H9 (cell line): ENCODE measurements at regions not wholly inside any gene's neighbourhood (a gene's known extent, or its start where the extent isn't known, plus 50 kb on each side); places are given as distances from the start of the nearest gene placed in this dataset.

Source experiments
- DNase-seq: peaks from one replicate; pipeline ENCODE4 v3.0.0-alpha.2; 2017
- H2AFZ ChIP-seq: one replicate; pipeline ENCODE4 v1.6.1; 2013; ENCODE audit warnings: mild to moderate bottlenecking, low read length, control low read depth, moderate library complexity
- H2AK5ac ChIP-seq: 2 replicates; pipeline ENCODE4 v1.6.1; 2013; ENCODE audit warnings: low read length, control low read depth, mixed read lengths; ENCODE audit not compliant: insufficient read length
- H2BK120ac ChIP-seq: one replicate; pipeline ENCODE4 v1.6.1; 2013; ENCODE audit warnings: low read depth, mild to moderate bottlenecking, low read length, control low read depth, inconsistent platforms; ENCODE audit not compliant: poor library complexity, severe bottlenecking
- H2BK12ac ChIP-seq: 2 replicates; pipeline ENCODE4 v1.6.1; 2013; ENCODE audit warnings: low read length, control low read depth, mixed read lengths, low read depth; ENCODE audit not compliant: insufficient read length
- H2BK15ac ChIP-seq: 2 replicates; pipeline ENCODE4 v1.6.1; 2013; ENCODE audit warnings: low read depth, low read length, control low read depth
- H2BK20ac ChIP-seq: one replicate; pipeline ENCODE4 v1.6.1; 2013; ENCODE audit warnings: low read depth, mild to moderate bottlenecking, low read length, control low read depth, inconsistent platforms; ENCODE audit not compliant: poor library complexity, severe bottlenecking
- H2BK5ac ChIP-seq: 2 replicates; pipeline ENCODE4 v1.6.1; 2013; ENCODE audit warnings: low read length, control low read depth, mixed read lengths; ENCODE audit not compliant: insufficient read length
- H3K14ac ChIP-seq: 2 replicates; pipeline ENCODE4 v1.6.1; 2013; ENCODE audit warnings: low read length, control low read depth; ENCODE audit not compliant: insufficient read depth
- H3K18ac ChIP-seq: 2 replicates; pipeline ENCODE4 v1.6.1; 2013; ENCODE audit warnings: low read depth, mild to moderate bottlenecking, mixed read lengths, low read length, control low read depth; ENCODE audit not compliant: insufficient read length
- H3K23ac ChIP-seq: 2 replicates; pipeline ENCODE4 v1.6.1; 2013; ENCODE audit warnings: low read length, control low read depth, mixed read lengths, low read depth; ENCODE audit not compliant: insufficient read length
- H3K23me2 ChIP-seq: 2 replicates; pipeline ENCODE4 v1.6.1; 2013; ENCODE audit warnings: low read depth, mild to moderate bottlenecking, mixed read lengths, low read length, control low read depth; ENCODE audit not compliant: insufficient read length, poor library complexity, severe bottlenecking
- H3K27ac ChIP-seq: 2 replicates; pipeline ENCODE4 v1.5.1; 2013; ENCODE audit warnings: low read length, control low read depth, mixed read lengths, low read depth; ENCODE audit not compliant: insufficient read length
- H3K27me3 ChIP-seq: 2 replicates; pipeline ENCODE4 v1.6.1; 2013; ENCODE audit warnings: low read length, control low read depth, inconsistent platforms; ENCODE audit not compliant: insufficient read depth
- H3K4ac ChIP-seq: 2 replicates; pipeline ENCODE4 v1.6.1; 2013; ENCODE audit warnings: low read depth, mild to moderate bottlenecking, control low read depth, inconsistent platforms, low read length, moderate library complexity
- H3K4me1 ChIP-seq: 2 replicates; pipeline ENCODE4 v1.6.1; 2013; ENCODE audit warnings: low read length, control low read depth, inconsistent platforms; ENCODE audit not compliant: insufficient read depth
- H3K4me2 ChIP-seq: 2 replicates; pipeline ENCODE4 v1.6.1; 2013; ENCODE audit warnings: low read length, control low read depth, mixed read lengths; ENCODE audit not compliant: insufficient read length, insufficient read depth
- H3K56ac ChIP-seq: 2 replicates; pipeline ENCODE4 v1.6.1; 2013; ENCODE audit warnings: low read depth, mild to moderate bottlenecking, mixed read lengths, low read length, control low read depth; ENCODE audit not compliant: insufficient read length
- H3K79me1 ChIP-seq: 2 replicates; pipeline ENCODE4 v1.6.1; 2013; ENCODE audit warnings: low read depth, mild to moderate bottlenecking, moderate library complexity, low read length, control low read depth, inconsistent platforms; ENCODE audit not compliant: insufficient read depth, poor library complexity, severe bottlenecking
- H3K79me2 ChIP-seq: 2 replicates; pipeline ENCODE4 v1.6.1; 2013; ENCODE audit warnings: low read length, control low read depth, inconsistent platforms; ENCODE audit not compliant: insufficient read depth
- H3K9ac ChIP-seq: 2 replicates; pipeline ENCODE4 v1.6.1; 2013; ENCODE audit warnings: low read length, control low read depth, mixed read lengths; ENCODE audit not compliant: insufficient read length; ENCODE audit errors: extremely low read depth
- H3K9me3 ChIP-seq: one replicate; pipeline ENCODE4 v1.6.1; 2013; ENCODE audit warnings: low read depth, low read length, inconsistent platforms; ENCODE audit not compliant: control insufficient read depth
- H3T11ph ChIP-seq: one replicate; pipeline ENCODE4 v1.6.1; 2013; ENCODE audit warnings: mild to moderate bottlenecking, low read length, control low read depth, inconsistent platforms
- H4K20me1 ChIP-seq: one replicate; pipeline ENCODE4 v1.6.1; 2013; ENCODE audit not compliant: control insufficient read depth, insufficient read length, insufficient read depth
- H4K5ac ChIP-seq: 2 replicates; pipeline ENCODE4 v1.6.1; 2013; ENCODE audit warnings: low read depth, mild to moderate bottlenecking, mixed read lengths, low read length, control low read depth; ENCODE audit not compliant: insufficient read length
- H4K8ac ChIP-seq: replicated peaks from 2 replicates; pipeline ENCODE4 v1.6.1; 2013; ENCODE audit warnings: low read length, control low read depth, mixed read lengths, low read depth; ENCODE audit not compliant: insufficient read length
- H4K91ac ChIP-seq: 2 replicates; pipeline ENCODE4 v1.6.1; 2013; ENCODE audit warnings: low read depth, mild to moderate bottlenecking, moderate library complexity, mixed read lengths, low read length, control low read depth; ENCODE audit not compliant: insufficient read length
- H3K27ac Mint-ChIP-seq, 3 experiments: 2 replicates in 2 of 3; 3 replicates in 1 of 3; pipeline ENCODE4 v1.8.0; 2020 to 2021; ENCODE audit warnings: mixed read lengths in 3 of 3, mild to moderate bottlenecking in 1 of 3, moderate library complexity in 1 of 3
- H3K27me3 Mint-ChIP-seq: 2 replicates; pipeline ENCODE4 v1.8.0; 2021; ENCODE audit warnings: low read depth, mild to moderate bottlenecking, moderate library complexity, mixed read lengths
- H3K36me3 Mint-ChIP-seq, 3 experiments: 2 replicates in 2 of 3; 3 replicates in 1 of 3; pipeline ENCODE4 v1.8.0; 2020 to 2021; ENCODE audit warnings: low read depth in 3 of 3, mixed read lengths in 3 of 3; ENCODE audit not compliant: insufficient read depth in 1 of 3
- H3K4me1 Mint-ChIP-seq, 2 experiments: 2 replicates each; pipeline ENCODE4 v1.8.0; 2020; ENCODE audit warnings: mixed read lengths in 2 of 2
- H3K4me3 Mint-ChIP-seq, 2 experiments: 2 replicates in 1 of 2; 3 replicates in 1 of 2; pipeline ENCODE4 v1.8.0; 2020 to 2021; ENCODE audit warnings: mild to moderate bottlenecking in 2 of 2, mixed read lengths in 2 of 2, moderate library complexity in 1 of 2
- H3K9me3 Mint-ChIP-seq, 2 experiments: 2 replicates in 1 of 2; 3 replicates in 1 of 2; pipeline ENCODE4 v1.8.0; 2020; ENCODE audit warnings: mild to moderate bottlenecking in 2 of 2, mixed read lengths in 2 of 2, moderate library complexity in 1 of 2
- WGBS: extraction: QIAGEN DNeasy Blood & Tissue Kit; methylation state at CpG from one replicate; pipeline ENCODE4 v1.1.7; 2013; ENCODE audit warnings: missing lambda C conversion rate, low lambda C conversion rate, mixed read lengths; ENCODE audit not compliant: insufficient read length; ENCODE audit errors: extremely low coverage; 5-methylcytosine and 5-hydroxymethylcytosine counted together
- TF ChIP-seq, protein P1 (sequence below): fragments of 200-600 bp; sonication (generic); conservative IDR thresholded peaks from 3 replicates; pipeline ENCODE4 v1.8.0; 2021; ENCODE audit warnings: antibody characterized with exemption, mild to moderate bottlenecking

DNA sequence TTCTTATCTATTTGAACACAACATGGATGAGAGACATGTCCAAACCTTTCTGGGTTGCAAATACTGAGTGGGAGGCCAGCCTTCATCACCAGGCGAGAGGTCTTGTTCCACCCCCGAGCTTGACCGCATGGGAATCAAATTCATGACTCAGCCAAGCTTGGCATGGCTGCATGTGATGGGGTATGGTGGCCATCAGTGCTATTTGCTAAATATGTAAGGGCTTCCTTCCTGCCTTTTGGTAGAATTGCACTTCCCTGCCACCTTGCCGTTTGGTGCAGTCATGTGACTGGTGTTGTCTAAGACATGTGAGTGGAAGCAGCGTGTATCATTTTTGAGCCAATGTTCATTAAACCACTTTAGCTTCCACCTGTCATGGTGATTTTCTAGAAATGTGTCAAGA lies 508.9 kb upstream of the SULF2 start:
- Histone ChIP-seq H2BK5ac (no peak overlapping the region), H2BK12ac (no peak overlapping the region), H2BK15ac (no peak overlapping the region), H3K18ac (peak overlapping the region; percentile 13), H3K9ac (no peak overlapping the region), H4K8ac (no peak overlapping the region), H3K23me2 (no peaks in the 10 kb centered on the region), H3T11ph (no peak overlapping the region), H3K79me1 (no peaks in the 10 kb centered on the region), H3K4me2 (no peak overlapping the region), H4K20me1 (no peaks in the 10 kb centered on the region), H2BK20ac (no peak overlapping the region), H4K91ac (no peak overlapping the region), H3K56ac (no peak overlapping the region), H3K79me2 (no peaks in the 10 kb centered on the region), H3K27ac (no peak overlapping the region), H3K4ac (no peak overlapping the region), H4K5ac (no peak overlapping the region), H3K9me3 (no peaks in the 10 kb centered on the region), H2AK5ac (no peak overlapping the region), H3K4me1 (peaks cover 8% of the 10 kb centered on the region; the same call in 1 of the 2 replicates), H3K27me3 (no peaks in the 10 kb centered on the region), H2AFZ (no peak overlapping the region), H3K23ac (no peak overlapping the region), H3K14ac (no peak overlapping the region), H2BK120ac (no peak overlapping the region)
- Mint-ChIP-seq H3K36me3 (peaks cover 0 to 9% (median 0%) of the 10 kb centered on the region in 3 experiments; a peak in 3 of 7 replicates), H3K4me1 (peaks cover 56 to 80% of the 10 kb centered on the region in 2 experiments), H3K27ac (peak overlapping the region in 2 of 3 experiments; percentile 23 to 30; a peak in 2 of 7 replicates), H3K27me3 (peaks cover 6% of the 10 kb centered on the region), H3K4me3 (no peak overlapping the region), H3K9me3 (no peaks in the 10 kb centered on the region; a peak in 2 of 5 replicates)
- no CpG with 5 or more reads among the region's 5 CpGs for WGBS
- TF ChIP-seq, protein P1, sequence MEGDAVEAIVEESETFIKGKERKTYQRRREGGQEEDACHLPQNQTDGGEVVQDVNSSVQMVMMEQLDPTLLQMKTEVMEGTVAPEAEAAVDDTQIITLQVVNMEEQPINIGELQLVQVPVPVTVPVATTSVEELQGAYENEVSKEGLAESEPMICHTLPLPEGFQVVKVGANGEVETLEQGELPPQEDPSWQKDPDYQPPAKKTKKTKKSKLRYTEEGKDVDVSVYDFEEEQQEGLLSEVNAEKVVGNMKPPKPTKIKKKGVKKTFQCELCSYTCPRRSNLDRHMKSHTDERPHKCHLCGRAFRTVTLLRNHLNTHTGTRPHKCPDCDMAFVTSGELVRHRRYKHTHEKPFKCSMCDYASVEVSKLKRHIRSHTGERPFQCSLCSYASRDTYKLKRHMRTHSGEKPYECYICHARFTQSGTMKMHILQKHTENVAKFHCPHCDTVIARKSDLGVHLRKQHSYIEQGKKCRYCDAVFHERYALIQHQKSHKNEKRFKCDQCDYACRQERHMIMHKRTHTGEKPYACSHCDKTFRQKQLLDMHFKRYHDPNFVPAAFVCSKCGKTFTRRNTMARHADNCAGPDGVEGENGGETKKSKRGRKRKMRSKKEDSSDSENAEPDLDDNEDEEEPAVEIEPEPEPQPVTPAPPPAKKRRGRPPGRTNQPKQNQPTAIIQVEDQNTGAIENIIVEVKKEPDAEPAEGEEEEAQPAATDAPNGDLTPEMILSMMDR, result no peak
- no peak for DNase-seq
